PC-3 (cell line): ENCODE measurements at regions not wholly inside any gene's neighbourhood (a gene's known extent, or its start where the extent isn't known, plus 50 kb on each side); places are given as distances from the start of the nearest gene placed in this dataset.

Source experiments
- ATAC-seq: fragments of 200-7000 bp; cut with Tn5 transposase; 2 replicates; pipeline ENCODE4 v1.9.1; 2020; ENCODE audit warnings: mild to moderate bottlenecking, moderate library complexity
- BruUV-seq: library from RNA; stranded (reverse); fragments of 400-500 nt; replicated peaks from 2 replicates; lab custom pipeline; 2021; lab: Mats Ljungman, UMichigan
- CTCF ChIA-PET: fragments of 300-600 bp; sonication (Branson Sonifier 250); formaldehyde crosslinking; loops from one replicate; lab custom pipeline; 2022; ENCODE audit warnings: antibody characterized with exemption; lab: Charles Lee
- POLR2A ChIA-PET: fragments of 300-600 bp; sonication (Branson Sonifier 250); formaldehyde crosslinking; loops from one replicate; lab custom pipeline; 2022; ENCODE audit warnings: antibody characterized with exemption; ENCODE audit not compliant: unreplicated experiment; lab: Charles Lee
- DNase-seq: peaks from one replicate; pipeline ENCODE4 v3.0.0-alpha.2; 2015
- H2AFZ ChIP-seq: fragments of 300-600 bp; sonication (generic); 2 replicates; pipeline ENCODE4 v1.6.0; 2016; ENCODE audit warnings: antibody characterized with exemption, low read length
- H3F3A ChIP-seq: fragments of 300-600 bp; sonication (generic); one replicate; pipeline ENCODE4 v1.6.0; 2017; ENCODE audit warnings: antibody characterized with exemption, low read length, control low read depth, mild to moderate bottlenecking; ENCODE audit not compliant: unreplicated experiment
- H3K27ac ChIP-seq: fragments of 300-600 bp; sonication (generic); 2 replicates; pipeline ENCODE4 v1.5.1; 2016; ENCODE audit warnings: mild to moderate bottlenecking, low read length
- H3K27me3 ChIP-seq: fragments of 300-600 bp; sonication (generic); 2 replicates; pipeline ENCODE4 v1.6.1; 2016; ENCODE audit warnings: low read length, mixed read lengths
- H3K36me3 ChIP-seq: fragments of 300-600 bp; sonication (generic); 2 replicates; pipeline ENCODE4 v1.6.1; 2016; ENCODE audit warnings: low read depth, mixed run types, low read length, mixed read lengths
- H3K4me1 ChIP-seq: fragments of 300-600 bp; sonication (generic); 2 replicates; pipeline ENCODE4 v1.5.1; 2016; ENCODE audit warnings: low read length; ENCODE audit not compliant: insufficient read depth
- H3K4me2 ChIP-seq: fragments of 300-600 bp; sonication (generic); 2 replicates; pipeline ENCODE4 v1.6.0; 2016; ENCODE audit warnings: low read length
- H3K4me3 ChIP-seq: fragments of 300-600 bp; sonication (generic); 2 replicates; pipeline ENCODE4 v1.5.1; 2016; ENCODE audit warnings: mild to moderate bottlenecking, low read length, mixed read lengths
- H3K79me2 ChIP-seq: fragments of 300-600 bp; sonication (generic); 2 replicates; pipeline ENCODE4 v1.6.1; 2017; ENCODE audit warnings: low read length, mixed read lengths
- H3K9ac ChIP-seq: fragments of 300-600 bp; sonication (generic); 2 replicates; pipeline ENCODE4 v1.6.0; 2016; ENCODE audit warnings: mild to moderate bottlenecking, low read length
- H3K9me2 ChIP-seq: fragments of 300-600 bp; sonication (generic); replicated peaks from 2 replicates; pipeline ENCODE4 v1.6.1; 2016; ENCODE audit warnings: mixed run types, low read length, mixed read lengths
- H3K9me3 ChIP-seq: fragments of 300-600 bp; sonication (generic); 2 replicates; pipeline ENCODE4 v1.6.1; 2016; ENCODE audit warnings: low read length, mixed read lengths
- H4K20me1 ChIP-seq: fragments of 300-600 bp; sonication (generic); 2 replicates; pipeline ENCODE4 v1.6.1; 2016; ENCODE audit warnings: low read length, mixed read lengths
- EZH2 ChIP-seq: fragments of 300-600 bp; sonication (generic); IDR thresholded peaks from one replicate; pipeline ENCODE4 v1.6.1; 2017; ENCODE audit warnings: antibody characterized with exemption, mild to moderate bottlenecking, low read length; ENCODE audit not compliant: unreplicated experiment
- EZH2phosphoT487 ChIP-seq: fragments of 300-600 bp; sonication (generic); IDR thresholded peaks from 2 replicates; pipeline ENCODE4 v1.6.1; 2018; ENCODE audit warnings: mild to moderate bottlenecking, antibody characterized with exemption, low read length, borderline replicate concordance
- intact Hi-C: fragments of 100-400 bp; cut with micrococcal nuclease; formaldehyde crosslinking; loops from 2 replicates; pipeline ENCODE4 v1.9.0; 2023
- TF ChIP-seq, protein P1 (sequence below): fragments of 300-600 bp; sonication (generic); conservative IDR thresholded peaks from 2 replicates; pipeline ENCODE4 v1.5.1; 2017; ENCODE audit warnings: antibody characterized with exemption, low read depth, mild to moderate bottlenecking, low read length

DNA sequence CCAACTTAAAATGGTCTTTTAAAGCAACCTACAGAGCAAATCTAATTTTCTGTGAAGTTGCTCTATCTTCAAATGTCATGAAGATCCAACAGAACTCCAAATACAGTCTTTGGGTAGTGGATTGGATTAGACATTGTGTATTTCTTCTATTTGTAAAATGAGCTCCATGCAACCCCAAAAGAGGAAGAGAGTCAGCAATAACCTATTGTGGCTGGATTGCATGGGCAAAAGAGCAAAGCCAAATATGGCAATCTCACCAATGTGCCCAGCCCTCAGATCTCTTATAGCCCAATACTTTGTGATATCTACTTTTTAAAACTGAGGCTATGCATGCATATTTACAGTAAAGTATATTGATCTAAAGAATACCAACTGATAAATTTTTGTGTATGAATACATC is 146.3 kb downstream of the TXNL1 start:
- H3K4me1 ChIP-seq: no peaks in the 10 kb centered on the region
- POLR2A ChIA-PET: no interaction called here

DNA sequence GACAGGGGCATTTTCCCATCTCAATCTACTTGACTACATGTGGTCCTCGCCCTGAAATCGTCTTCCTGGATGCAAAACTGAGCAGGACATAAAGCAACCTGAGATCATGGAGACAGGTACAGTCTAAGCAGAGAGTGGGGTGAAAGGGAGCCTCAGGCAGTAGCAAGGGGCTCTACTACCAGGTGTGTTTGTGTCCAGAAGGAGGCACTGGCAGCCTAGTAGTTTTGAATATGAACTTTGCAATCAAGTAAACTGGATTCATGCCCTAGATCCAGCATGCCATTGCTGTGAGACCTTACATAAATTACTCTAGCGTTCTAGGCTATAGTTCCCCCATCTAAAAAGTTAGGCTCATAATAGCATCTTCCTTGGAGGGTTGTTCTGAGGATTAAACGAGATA is 147.4 kb downstream of the TXNL1 start:
- H3K79me2 ChIP-seq: no peaks in the 10 kb centered on the region
- H3K9me2 ChIP-seq: no peaks in the 10 kb centered on the region
- DNase-seq (no peak), ATAC-seq (no peak)
- no peaks in the 10 kb centered on the region for H3F3A ChIP-seq
- BruUV-seq: no TSS peak
- H3K4me2 ChIP-seq: no peak overlapping the region
- POLR2A ChIA-PET: no interaction called here
- no peaks in the 10 kb centered on the region for H3K27me3 ChIP-seq
- H3K9me3 ChIP-seq: no peaks in the 10 kb centered on the region
- CTCF ChIA-PET: no interaction called here
- H3K36me3 ChIP-seq: no peaks in the 10 kb centered on the region
- H2AFZ ChIP-seq: no peak overlapping the region
- H3K4me1 ChIP-seq: no peaks in the 10 kb centered on the region
- no peak for TF ChIP-seq EZH2phosphoT487
- TF ChIP-seq EZH2: no peak
- TF ChIP-seq, protein P1, sequence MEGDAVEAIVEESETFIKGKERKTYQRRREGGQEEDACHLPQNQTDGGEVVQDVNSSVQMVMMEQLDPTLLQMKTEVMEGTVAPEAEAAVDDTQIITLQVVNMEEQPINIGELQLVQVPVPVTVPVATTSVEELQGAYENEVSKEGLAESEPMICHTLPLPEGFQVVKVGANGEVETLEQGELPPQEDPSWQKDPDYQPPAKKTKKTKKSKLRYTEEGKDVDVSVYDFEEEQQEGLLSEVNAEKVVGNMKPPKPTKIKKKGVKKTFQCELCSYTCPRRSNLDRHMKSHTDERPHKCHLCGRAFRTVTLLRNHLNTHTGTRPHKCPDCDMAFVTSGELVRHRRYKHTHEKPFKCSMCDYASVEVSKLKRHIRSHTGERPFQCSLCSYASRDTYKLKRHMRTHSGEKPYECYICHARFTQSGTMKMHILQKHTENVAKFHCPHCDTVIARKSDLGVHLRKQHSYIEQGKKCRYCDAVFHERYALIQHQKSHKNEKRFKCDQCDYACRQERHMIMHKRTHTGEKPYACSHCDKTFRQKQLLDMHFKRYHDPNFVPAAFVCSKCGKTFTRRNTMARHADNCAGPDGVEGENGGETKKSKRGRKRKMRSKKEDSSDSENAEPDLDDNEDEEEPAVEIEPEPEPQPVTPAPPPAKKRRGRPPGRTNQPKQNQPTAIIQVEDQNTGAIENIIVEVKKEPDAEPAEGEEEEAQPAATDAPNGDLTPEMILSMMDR: no peak
- H3K27ac ChIP-seq: no peak overlapping the region
- H4K20me1 ChIP-seq: no peaks in the 10 kb centered on the region
- no peak overlapping the region for H3K4me3 ChIP-seq
- H3K9ac ChIP-seq: no peak overlapping the region
- intact Hi-C loops: no loop called here

More for the DNA sequence above, 146.3 kb downstream of the TXNL1 start:
- DNase-seq (no peak), ATAC-seq (no peak)
- no TSS peak for BruUV-seq
- no peak overlapping the region for H3K4me3 ChIP-seq
- no peaks in the 10 kb centered on the region for H3K9me3 ChIP-seq
- H2AFZ ChIP-seq: no peak overlapping the region
- CTCF ChIA-PET: no interaction called here
- no peak overlapping the region for H3K9ac ChIP-seq
- no peaks in the 10 kb centered on the region for H3F3A ChIP-seq
- no peaks in the 10 kb centered on the region for H3K79me2 ChIP-seq
- intact Hi-C loops: no loop called here
- no peaks in the 10 kb centered on the region for H3K27me3 ChIP-seq
- H3K36me3 ChIP-seq: no peaks in the 10 kb centered on the region
- H4K20me1 ChIP-seq: no peaks in the 10 kb centered on the region
- H3K27ac ChIP-seq: no peak overlapping the region
- TF ChIP-seq EZH2phosphoT487 (no peak), EZH2 (no peak)
- TF ChIP-seq, protein P1: no peak
- H3K4me2 ChIP-seq: no peak overlapping the region
- no peaks in the 10 kb centered on the region for H3K9me2 ChIP-seq

GRCh38 chr18:56489893-56490292 is 148.5 kb downstream of the TXNL1 start:
- H3K9me2 ChIP-seq: no peaks in the 10 kb centered on the region
- no peaks in the 10 kb centered on the region for H3F3A ChIP-seq
- H3K27me3 ChIP-seq: no peaks in the 10 kb centered on the region
- H3K4me2 ChIP-seq: no peak overlapping the region
- H2AFZ ChIP-seq: no peak overlapping the region
- no TSS peak for BruUV-seq
- H3K4me3 ChIP-seq: no peak overlapping the region
- no peaks in the 10 kb centered on the region for H3K4me1 ChIP-seq
- ATAC-seq (no peak), DNase-seq (no peak)
- CTCF ChIA-PET: no interaction called here
- intact Hi-C loops: no loop called here
- H3K36me3 ChIP-seq: no peaks in the 10 kb centered on the region
- no peaks in the 10 kb centered on the region for H3K9me3 ChIP-seq
- H3K9ac ChIP-seq: no peak overlapping the region
- no peak overlapping the region for H3K27ac ChIP-seq
- POLR2A ChIA-PET: no interaction called here
- H3K79me2 ChIP-seq: no peaks in the 10 kb centered on the region
- H4K20me1 ChIP-seq: no peaks in the 10 kb centered on the region
- TF ChIP-seq EZH2phosphoT487 (no peak), EZH2 (no peak)
- TF ChIP-seq, protein P1: no peak
